ENCODE measurements at regions not wholly inside any gene's neighbourhood (a gene's known extent, or its start where the extent isn't known, plus 50 kb on each side); places are given as distances from the start of the nearest gene placed in this dataset.

DNA sequence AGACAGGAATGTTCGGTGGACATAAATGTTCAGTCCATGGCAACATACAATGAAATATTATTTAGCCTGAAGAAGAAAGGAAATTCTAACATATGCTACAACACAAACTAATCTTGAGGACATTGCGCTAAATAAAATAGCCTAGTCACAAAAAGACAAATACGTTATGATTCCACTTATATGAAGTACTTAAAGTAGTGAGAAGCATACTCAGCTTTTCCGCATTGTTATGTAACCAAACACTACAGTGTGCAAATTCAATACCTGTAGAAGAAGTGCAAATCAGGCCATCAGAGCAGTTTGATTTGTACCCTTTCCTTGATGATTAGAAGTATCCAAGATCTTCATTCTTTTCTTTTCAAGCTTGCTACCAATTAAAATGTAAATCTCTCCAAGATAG lies 1023.4 kb upstream of the NR2F2 start:
- no peak overlapping the region for H4K91ac ChIP-seq (replicated peaks; ENCODE audit: insufficient read length, low read length)
- H3K36me3 ChIP-seq (ENCODE audit: control insufficient read depth in 2 of 4, insufficient read depth in 4 of 4, low read length in 3 of 4): no peaks in the 10 kb centered on the region
- no peaks in the 10 kb centered on the region for H3K4me1 ChIP-seq (replicated peaks in 1 of 4; ENCODE audit: control insufficient read depth in 3 of 4, insufficient read depth in 4 of 4, low read length in 3 of 4)
- H2BK20ac ChIP-seq (ENCODE audit: low read length): no peak overlapping the region
- ChIA-PET POLR2A (ENCODE audit: partially characterized antibody) (no interaction called here), CTCF (ENCODE audit: partially characterized antibody) (interaction anchor here (0.6 to 0.7 kb wide), 2 partner anchors 12 to 818 kb away, joined by 3 read pairs; no protein-coding TSS in a partner anchor)
- H3K27me3 ChIP-seq (replicated peaks in 1 of 4; ENCODE audit: control insufficient read depth in 3 of 4, extremely low read depth in 1 of 4, insufficient read depth in 3 of 4, low read length in 3 of 4): no peaks in the 10 kb centered on the region
- H3K23me2 ChIP-seq (ENCODE audit: low read depth, low read length): no peaks in the 10 kb centered on the region
- H3K79me2 ChIP-seq (ENCODE audit: control insufficient read depth in 1 of 2, insufficient read depth in 2 of 2, low read length in 2 of 2): no peaks in the 10 kb centered on the region
- no peak overlapping the region for H2BK15ac ChIP-seq (ENCODE audit: low read length)
- FAIRE-seq (no peak), DNase-seq (ENCODE audit: low read depth in 1 of 2, low spot score in 2 of 2) (no peak)
- H3K27ac ChIP-seq (ENCODE audit: low read depth, low read length): no peak overlapping the region
- no peak overlapping the region for H3K56ac ChIP-seq (replicated peaks; ENCODE audit: insufficient read length, low read depth, low read length)
- H3K4me2 ChIP-seq (ENCODE audit: insufficient read depth in 1 of 2, low read depth in 2 of 2, low read length in 2 of 2): no peak overlapping the region
- H4K20me1 ChIP-seq (replicated peaks in 1 of 2; ENCODE audit: control insufficient read depth in 1 of 2, insufficient read depth in 2 of 2, low read length in 2 of 2): no peaks in the 10 kb centered on the region
- no peak overlapping the region for H3K18ac ChIP-seq (ENCODE audit: extremely low read depth, low read length)
- H2BK12ac ChIP-seq (ENCODE audit: low read depth, low read length): no peak overlapping the region
- no peak overlapping the region for H4K8ac ChIP-seq (ENCODE audit: extremely low read depth, insufficient read depth, low read length)
- no peak overlapping the region for H2AFZ ChIP-seq (ENCODE audit: low read length)
- TF ChIP-seq ZNF274 (IDR thresholded peaks at IDR 0.05; ENCODE audit: borderline replicate concordance, extremely low read depth, low read length) (no peak), FOSL1 (IDR thresholded peaks at IDR 0.05; ENCODE audit: insufficient read depth, low read depth, low read length) (no peak), RNF2 (IDR thresholded peaks at IDR 0.05; ENCODE audit: borderline replicate concordance, low read depth, low read length, missing control alignments, poor library complexity, severe bottlenecking) (no peak)
- H3K9me3 ChIP-seq (ENCODE audit: insufficient read depth in 2 of 2, low read depth in 1 of 2, low read length in 1 of 2): no peaks in the 10 kb centered on the region
- no peak overlapping the region for H2BK5ac ChIP-seq (ENCODE audit: low read depth, low read length)
- H2BK120ac ChIP-seq (replicated peaks; ENCODE audit: low read depth, low read length): no peak overlapping the region
- 97% methylated on average over 4 of the region's 4 CpGs; no CpG with 5 or more reads in 1 of the 2 experiments for WGBS, 2 experiments (ENCODE audit: extremely low coverage in 1 of 2, insufficient coverage in 1 of 2, insufficient read length in 1 of 2, insufficient replicate concordance in 2 of 2, low coverage in 1 of 2, low lambda C conversion rate in 2 of 2, missing lambda C conversion rate in 1 of 2)
- no peak overlapping the region for H3K23ac ChIP-seq (ENCODE audit: insufficient read length)
- no peak overlapping the region for H3K4me3 ChIP-seq (ENCODE audit: extremely low read depth in 1 of 4, insufficient read depth in 2 of 4, low read depth in 3 of 4, low read length in 4 of 4)
- no peak overlapping the region for H3K4ac ChIP-seq (replicated peaks; ENCODE audit: insufficient read length, low read depth, low read length)
- no peaks in the 10 kb centered on the region for H3K79me1 ChIP-seq (ENCODE audit: low read depth, low read length)
- no peak overlapping the region for H3K9ac ChIP-seq (replicated peaks in 1 of 4; ENCODE audit: extremely low read depth in 1 of 4, low read depth in 3 of 4, low read length in 3 of 4)
- H2AK5ac ChIP-seq (ENCODE audit: low read depth, low read length): no peak overlapping the region
- no peak overlapping the region for H4K5ac ChIP-seq (ENCODE audit: insufficient read length, low read depth, low read length)
- no peak overlapping the region for H3K14ac ChIP-seq (ENCODE audit: insufficient read length)

Measured in H1 (cell line).